ENCODE measurements at regions not wholly inside any gene's neighbourhood (a gene's known extent, or its start where the extent isn't known, plus 50 kb on each side); places are given as distances from the start of the nearest gene placed in this dataset.
"Not testable (repeated sequence)": the region's sequence is repeated elsewhere in the genome, so short reads cannot be mapped to it uniquely, and the experiment has no call there.

GRCh38 chr11:87560352-87560751 lies 522.6 kb downstream of the TMEM135 start:
- no peaks in the 10 kb centered on the region for H3K9me3 ChIP-seq
- no peak overlapping the region for H3K4me3 ChIP-seq
- intact Hi-C loops (cut with DNase I): no loop called here
- H3K4me1 ChIP-seq: no peaks in the 10 kb centered on the region
- H3K27ac ChIP-seq: no peak overlapping the region
- no peaks in the 10 kb centered on the region for H3K36me3 ChIP-seq
- DNase-seq (ENCODE audit: extremely low spot score in 2 of 2): no peak
- H3K27me3 ChIP-seq: no peaks in the 10 kb centered on the region
- TF ChIP-seq POLR2AphosphoS5 (IDR thresholded peaks at IDR 0.05; ENCODE audit: insufficient read depth in 1 of 2, low read depth in 1 of 2): no peak
- TF ChIP-seq CTCF (IDR thresholded peaks at IDR 0.05): no peak
- TF ChIP-seq POLR2A (IDR thresholded peaks at IDR 0.05): no peak

- H3K27me3 ChIP-seq; H3K9me3 ChIP-seq; intact Hi-C loops (cut with DNase I); H3K4me1 ChIP-seq; H3K27ac ChIP-seq; H3K4me3 ChIP-seq; H3K36me3 ChIP-seq; DNase-seq (ENCODE audit: extremely low spot score in 2 of 2): not testable (repeated sequence)
Observed at GRCh38 chr11:87559852-87560251, 522.1 kb downstream of the TMEM135 start.

GRCh38 chr11:87555101-87555500 lies 517.4 kb downstream of the TMEM135 start:
- intact Hi-C loops (cut with DNase I): no loop called here

GRCh38 chr11:87548797-87549196 lies 511.1 kb downstream of the TMEM135 start:
- Histone ChIP-seq H3K9me3 (no peaks in the 10 kb centered on the region), H3K4me1 (no peaks in the 10 kb centered on the region), H3K36me3 (no peaks in the 10 kb centered on the region), H3K27ac (no peak overlapping the region), H3K27me3 (no peaks in the 10 kb centered on the region), H3K4me3 (no peak overlapping the region)
- intact Hi-C loops (cut with DNase I): no loop called here
- DNase-seq (ENCODE audit: extremely low spot score in 2 of 2): no peak
- TF ChIP-seq POLR2AphosphoS5 (IDR thresholded peaks at IDR 0.05; ENCODE audit: insufficient read depth in 1 of 2, low read depth in 1 of 2): no peak
- TF ChIP-seq POLR2A (IDR thresholded peaks at IDR 0.05): no peak
- TF ChIP-seq CTCF (IDR thresholded peaks at IDR 0.05): no peak

More at GRCh38 chr11:87555101-87555500, 517.4 kb downstream of the TMEM135 start:
- H3K9me3 ChIP-seq: no peaks in the 10 kb centered on the region
- no peaks in the 10 kb centered on the region for H3K36me3 ChIP-seq
- no peaks in the 10 kb centered on the region for H3K27me3 ChIP-seq
- DNase-seq (ENCODE audit: extremely low spot score in 2 of 2): no peak
- H3K4me3 ChIP-seq: no peak overlapping the region
- no peaks in the 10 kb centered on the region for H3K4me1 ChIP-seq
- H3K27ac ChIP-seq: no peak overlapping the region
- TF ChIP-seq CTCF (IDR thresholded peaks at IDR 0.05) (no peak), POLR2AphosphoS5 (IDR thresholded peaks at IDR 0.05; ENCODE audit: insufficient read depth in 1 of 2, low read depth in 1 of 2) (no peak), POLR2A (IDR thresholded peaks at IDR 0.05) (no peak)

- Histone ChIP-seq H3K27me3 (no peaks in the 10 kb centered on the region), H3K36me3 (no peaks in the 10 kb centered on the region), H3K9me3 (peaks cover 2% of the 10 kb centered on the region), H3K4me1 (no peaks in the 10 kb centered on the region), H3K27ac (no peak overlapping the region), H3K4me3 (no peak overlapping the region)
- intact Hi-C loops (cut with DNase I): no loop called here
- TF ChIP-seq CTCF (IDR thresholded peaks at IDR 0.05): no peak
- no peak for TF ChIP-seq POLR2A (IDR thresholded peaks at IDR 0.05)
- no peak for TF ChIP-seq POLR2AphosphoS5 (IDR thresholded peaks at IDR 0.05; ENCODE audit: insufficient read depth in 1 of 2, low read depth in 1 of 2)
- DNase-seq (ENCODE audit: extremely low spot score in 2 of 2): no peak
Observed at GRCh38 chr11:87545858-87546257, 508.1 kb downstream of the TMEM135 start.

- Histone ChIP-seq H3K4me3 (no peak overlapping the region), H3K36me3 (no peaks in the 10 kb centered on the region), H3K4me1 (no peaks in the 10 kb centered on the region), H3K27ac (no peak overlapping the region), H3K9me3 (peaks cover 2% of the 10 kb centered on the region), H3K27me3 (no peaks in the 10 kb centered on the region)
- TF ChIP-seq CTCF (IDR thresholded peaks at IDR 0.05) (no peak), POLR2A (IDR thresholded peaks at IDR 0.05) (no peak), POLR2AphosphoS5 (IDR thresholded peaks at IDR 0.05; ENCODE audit: insufficient read depth in 1 of 2, low read depth in 1 of 2) (no peak)
- DNase-seq (ENCODE audit: extremely low spot score in 2 of 2): no peak
- intact Hi-C loops (cut with DNase I): no loop called here
Observed at GRCh38 chr11:87539596-87539995, 501.9 kb downstream of the TMEM135 start.

Measured in vagina (tissue), 2 donors.